ENCODE measurements at regions not wholly inside any gene's neighbourhood (a gene's known extent, or its start where the extent isn't known, plus 50 kb on each side); places are given as distances from the start of the nearest gene placed in this dataset.

- TF ChIP-seq EZH2 (IDR thresholded peaks at IDR 0.05; ENCODE audit: borderline replicate concordance, low read length) = no peak
- TF ChIP-seq, protein P1, sequence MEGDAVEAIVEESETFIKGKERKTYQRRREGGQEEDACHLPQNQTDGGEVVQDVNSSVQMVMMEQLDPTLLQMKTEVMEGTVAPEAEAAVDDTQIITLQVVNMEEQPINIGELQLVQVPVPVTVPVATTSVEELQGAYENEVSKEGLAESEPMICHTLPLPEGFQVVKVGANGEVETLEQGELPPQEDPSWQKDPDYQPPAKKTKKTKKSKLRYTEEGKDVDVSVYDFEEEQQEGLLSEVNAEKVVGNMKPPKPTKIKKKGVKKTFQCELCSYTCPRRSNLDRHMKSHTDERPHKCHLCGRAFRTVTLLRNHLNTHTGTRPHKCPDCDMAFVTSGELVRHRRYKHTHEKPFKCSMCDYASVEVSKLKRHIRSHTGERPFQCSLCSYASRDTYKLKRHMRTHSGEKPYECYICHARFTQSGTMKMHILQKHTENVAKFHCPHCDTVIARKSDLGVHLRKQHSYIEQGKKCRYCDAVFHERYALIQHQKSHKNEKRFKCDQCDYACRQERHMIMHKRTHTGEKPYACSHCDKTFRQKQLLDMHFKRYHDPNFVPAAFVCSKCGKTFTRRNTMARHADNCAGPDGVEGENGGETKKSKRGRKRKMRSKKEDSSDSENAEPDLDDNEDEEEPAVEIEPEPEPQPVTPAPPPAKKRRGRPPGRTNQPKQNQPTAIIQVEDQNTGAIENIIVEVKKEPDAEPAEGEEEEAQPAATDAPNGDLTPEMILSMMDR (IDR thresholded peaks at IDR 0.05; ENCODE audit: low read length) = no peak
Measured at GRCh38 chr10:60467202-60467546, 77.5 kb upstream of the ANK3 start.
